Fibroblast of lung (primary cell): ENCODE measurements at regions not wholly inside any gene's neighbourhood (a gene's known extent, or its start where the extent isn't known, plus 50 kb on each side); places are given as distances from the start of the nearest gene placed in this dataset.

ENCODE experiments used
- DNase-seq, 2 donors: peaks; one replicate each; pipeline versions ENCODE4 v3.0.0 to v3.0.0-alpha.2; 2010; ENCODE audit warnings: low read depth in 2 of 2
- H2AFZ ChIP-seq: 2 replicates; pipeline ENCODE4 v1.5.1; 2012; ENCODE audit warnings: low read length, control low read depth, inconsistent platforms
- H3K27ac ChIP-seq: 2 replicates; pipeline ENCODE4 v1.5.1; 2011; ENCODE audit warnings: low read length, control low read depth; ENCODE audit not compliant: insufficient read depth
- H3K27me3 ChIP-seq: 2 replicates; pipeline ENCODE4 v1.5.1; 2011; ENCODE audit warnings: mild to moderate bottlenecking, low read length; ENCODE audit not compliant: control insufficient read depth, insufficient read depth
- H3K36me3 ChIP-seq: 2 replicates; pipeline ENCODE4 v1.5.1; 2011; ENCODE audit warnings: low read length; ENCODE audit not compliant: control insufficient read depth, insufficient read depth
- H3K4me1 ChIP-seq: 2 replicates; pipeline ENCODE4 v1.5.1; 2011; ENCODE audit warnings: low read length; ENCODE audit not compliant: control insufficient read depth, insufficient read depth; ENCODE audit errors: extremely low read depth
- H3K4me2 ChIP-seq: 2 replicates; pipeline ENCODE4 v1.5.1; 2011; ENCODE audit warnings: low read length, control low read depth; ENCODE audit not compliant: insufficient read depth; ENCODE audit errors: extremely low read depth
- H3K4me3 ChIP-seq, 4 experiments: fragments of 200-600 bp in 1 of 4; sonication (generic) in 1 of 4; replicated peaks in 1 of 4; 2 replicates each; pipeline ENCODE4 v1.5.1; 2011 to 2016; ENCODE audit warnings: low read length in 4 of 4, low read depth in 3 of 4, mild to moderate bottlenecking in 3 of 4, control low read depth in 2 of 4, inconsistent platforms in 1 of 4, mixed read lengths in 1 of 4; ENCODE audit not compliant: insufficient read depth in 1 of 4; ENCODE audit errors: control extremely low read depth in 1 of 4
- H3K79me2 ChIP-seq: 2 replicates; pipeline ENCODE4 v1.5.1; 2012; ENCODE audit warnings: mild to moderate bottlenecking, low read length, inconsistent platforms; ENCODE audit not compliant: control insufficient read depth, insufficient read depth
- H3K9ac ChIP-seq: 2 replicates; pipeline ENCODE4 v1.5.1; 2011; ENCODE audit warnings: mild to moderate bottlenecking, low read length, control low read depth; ENCODE audit not compliant: insufficient read depth
- H3K9me3 ChIP-seq: 2 replicates; pipeline ENCODE4 v1.5.1; 2012; ENCODE audit warnings: low read depth, low read length; ENCODE audit not compliant: control insufficient read depth, insufficient read depth
- H4K20me1 ChIP-seq: 2 replicates; pipeline ENCODE4 v1.5.1; 2011; ENCODE audit warnings: low read length; ENCODE audit not compliant: control insufficient read depth, insufficient read depth; ENCODE audit errors: extremely low read depth
- EZH2 ChIP-seq: IDR thresholded peaks from 2 replicates; pipeline ENCODE4 v1.5.1; 2012; ENCODE audit warnings: low read length, control low read depth, mild to moderate bottlenecking; ENCODE audit errors: missing control alignments
- TF ChIP-seq, protein P1 (sequence below), 2 donors: IDR thresholded peaks in 1 of 2; conservative IDR thresholded peaks in 1 of 2; 1 replicate in 1 of 2; 2 replicates in 1 of 2; pipeline ENCODE4 v1.5.1; 2011 to 2012; ENCODE audit warnings: low read length in 2 of 2, control low read depth in 1 of 2, inconsistent platforms in 1 of 2, low read depth in 1 of 2, mild to moderate bottlenecking in 1 of 2

- H2AFZ ChIP-seq = no peak overlapping the region
- no peak for TF ChIP-seq EZH2
- TF ChIP-seq, protein P1, sequence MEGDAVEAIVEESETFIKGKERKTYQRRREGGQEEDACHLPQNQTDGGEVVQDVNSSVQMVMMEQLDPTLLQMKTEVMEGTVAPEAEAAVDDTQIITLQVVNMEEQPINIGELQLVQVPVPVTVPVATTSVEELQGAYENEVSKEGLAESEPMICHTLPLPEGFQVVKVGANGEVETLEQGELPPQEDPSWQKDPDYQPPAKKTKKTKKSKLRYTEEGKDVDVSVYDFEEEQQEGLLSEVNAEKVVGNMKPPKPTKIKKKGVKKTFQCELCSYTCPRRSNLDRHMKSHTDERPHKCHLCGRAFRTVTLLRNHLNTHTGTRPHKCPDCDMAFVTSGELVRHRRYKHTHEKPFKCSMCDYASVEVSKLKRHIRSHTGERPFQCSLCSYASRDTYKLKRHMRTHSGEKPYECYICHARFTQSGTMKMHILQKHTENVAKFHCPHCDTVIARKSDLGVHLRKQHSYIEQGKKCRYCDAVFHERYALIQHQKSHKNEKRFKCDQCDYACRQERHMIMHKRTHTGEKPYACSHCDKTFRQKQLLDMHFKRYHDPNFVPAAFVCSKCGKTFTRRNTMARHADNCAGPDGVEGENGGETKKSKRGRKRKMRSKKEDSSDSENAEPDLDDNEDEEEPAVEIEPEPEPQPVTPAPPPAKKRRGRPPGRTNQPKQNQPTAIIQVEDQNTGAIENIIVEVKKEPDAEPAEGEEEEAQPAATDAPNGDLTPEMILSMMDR (conservative IDR thresholded peaks at IDR 0.05 in 1 of 2, IDR thresholded peaks at IDR 0.05 in 1 of 2; ENCODE audit: low read depth in 1 of 2, low read length in 2 of 2) = no peak
- no peaks in the 10 kb centered on the region for H3K79me2 ChIP-seq
- no peak overlapping the region for H3K4me3 ChIP-seq
- H3K9ac ChIP-seq = no peak overlapping the region
- H3K4me1 ChIP-seq = no peaks in the 10 kb centered on the region
- H3K27ac ChIP-seq = no peak overlapping the region
- no peak overlapping the region for H3K4me2 ChIP-seq
- H3K27me3 ChIP-seq = no peaks in the 10 kb centered on the region
- no peak for DNase-seq
- H4K20me1 ChIP-seq = no peaks in the 10 kb centered on the region
- no peaks in the 10 kb centered on the region for H3K36me3 ChIP-seq
- H3K9me3 ChIP-seq = no peaks in the 10 kb centered on the region
Measured at GRCh38 chr4:11139871-11140270, 288.8 kb downstream of the HS3ST1 start.

GRCh38 chr4:11138964-11139363 is 289.7 kb downstream of the HS3ST1 start:
- Histone ChIP-seq H3K36me3 (no peaks in the 10 kb centered on the region), H2AFZ (no peak overlapping the region), H3K4me2 (no peak overlapping the region), H3K79me2 (no peaks in the 10 kb centered on the region), H3K27me3 (no peaks in the 10 kb centered on the region), H4K20me1 (no peaks in the 10 kb centered on the region), H3K9me3 (no peaks in the 10 kb centered on the region), H3K4me3 (no peak overlapping the region), H3K27ac (no peak overlapping the region), H3K4me1 (no peaks in the 10 kb centered on the region), H3K9ac (no peak overlapping the region)
- no peak for DNase-seq
- no peak for TF ChIP-seq EZH2
- TF ChIP-seq, protein P1 (conservative IDR thresholded peaks at IDR 0.05 in 1 of 2, IDR thresholded peaks at IDR 0.05 in 1 of 2; ENCODE audit: low read depth in 1 of 2, low read length in 2 of 2) = no peak

GRCh38 chr4:11134705-11135104 is 294.0 kb downstream of the HS3ST1 start:
- H3K36me3 ChIP-seq = no peaks in the 10 kb centered on the region
- no peaks in the 10 kb centered on the region for H3K79me2 ChIP-seq
- no peak overlapping the region for H3K4me2 ChIP-seq
- H3K27me3 ChIP-seq = no peaks in the 10 kb centered on the region
- DNase-seq = no peak
- no peak overlapping the region for H3K9ac ChIP-seq
- no peak for TF ChIP-seq EZH2
- TF ChIP-seq, protein P1 (conservative IDR thresholded peaks at IDR 0.05 in 1 of 2, IDR thresholded peaks at IDR 0.05 in 1 of 2; ENCODE audit: low read depth in 1 of 2, low read length in 2 of 2) = no peak
- H2AFZ ChIP-seq = no peak overlapping the region
- no peak overlapping the region for H3K27ac ChIP-seq
- H4K20me1 ChIP-seq = no peaks in the 10 kb centered on the region
- no peaks in the 10 kb centered on the region for H3K4me1 ChIP-seq
- H3K4me3 ChIP-seq = no peak overlapping the region
- no peaks in the 10 kb centered on the region for H3K9me3 ChIP-seq
